K562 (cell line): ENCODE measurements at regions not wholly inside any gene's neighbourhood (a gene's known extent, or its start where the extent isn't known, plus 50 kb on each side); places are given as distances from the start of the nearest gene placed in this dataset.

ENCODE experiments used
- ATAC-seq: fragments of 200-7000 bp; cut with Tn5 transposase; 3 replicates; pipeline ENCODE4 v1.9.1; 2020; ENCODE audit warnings: moderate library complexity
- BruUV-seq: library from RNA; stranded (reverse); fragments of 400-500 nt; replicated peaks from 2 replicates; lab custom pipeline; 2021; lab: Mats Ljungman, UMichigan
- CTCF ChIA-PET: fragments of 300-600 bp; formaldehyde crosslinking; extraction: SDS; loops from one replicate; lab custom pipeline; 2021; ENCODE audit warnings: low intra/inter-chr PET ratio; lab: Yijun Ruan, JAX
- POLR2A ChIA-PET: fragments of 300-600, 350-650 bp; sonication (Branson Sonifier 250); formaldehyde crosslinking; extraction: SDS; loops from one replicate; lab custom pipeline; 2021; ENCODE audit warnings: antibody characterized with exemption, inconsistent platforms; lab: Yijun Ruan, JAX
- DNase-seq, 4 experiments: peaks; one replicate each; pipeline versions ENCODE4 v3.0.0 to v3.0.0-alpha.2; 2011 to 2018; ENCODE audit warnings: low spot score in 3 of 4, mixed read lengths in 3 of 4; ENCODE audit errors: extremely low read depth in 1 of 4
- FAIRE-seq: peaks from 2 replicates; lab custom pipeline; 2011; peaks lifted over from hg19 to GRCh38; lab: Jason Lieb, UNC
- H2AFZ ChIP-seq: 2 replicates; pipeline ENCODE4 v1.6.0; 2011; ENCODE audit warnings: low read depth, low read length, control low read depth, inconsistent platforms
- H3K27ac ChIP-seq: fragments of 200-600 bp; 3 replicates; pipeline ENCODE4 v1.8.0; 2011; ENCODE audit warnings: low read depth, mild to moderate bottlenecking, control low read depth, inconsistent platforms, low read length, moderate library complexity, mixed read lengths; ENCODE audit errors: extremely low read depth
- H3K27me3 ChIP-seq, 2 experiments: fragments of 300-600 bp in 1 of 2; 2 replicates in 1 of 2; 3 replicates in 1 of 2; pipeline versions ENCODE4 v1.6.0 to v1.8.0; 2011; ENCODE audit warnings: inconsistent platforms in 2 of 2, low read length in 2 of 2, mild to moderate bottlenecking in 1 of 2, mixed read lengths in 1 of 2, moderate library complexity in 1 of 2; ENCODE audit not compliant: control insufficient read depth in 2 of 2, insufficient read depth in 2 of 2
- H3K36me3 ChIP-seq: fragments of 300-600 bp; 3 replicates; pipeline ENCODE4 v1.8.0; 2011; ENCODE audit warnings: mild to moderate bottlenecking, low read length, inconsistent platforms; ENCODE audit not compliant: control insufficient read depth, insufficient read depth
- H3K4me1 ChIP-seq, 2 experiments: fragments of 200-600 bp in 1 of 2; replicated peaks in 1 of 2; 2 replicates in 1 of 2; 3 replicates in 1 of 2; pipeline versions ENCODE4 v1.5.1 to v1.8.0; 2011; ENCODE audit warnings: inconsistent platforms in 2 of 2, low read length in 2 of 2, mild to moderate bottlenecking in 1 of 2, mixed read lengths in 1 of 2, moderate library complexity in 1 of 2; ENCODE audit not compliant: control insufficient read depth in 2 of 2, insufficient read depth in 2 of 2
- H3K4me2 ChIP-seq: 2 replicates; pipeline ENCODE4 v1.6.1; 2011; ENCODE audit warnings: low read length, control low read depth, inconsistent platforms, mixed read lengths; ENCODE audit not compliant: insufficient read depth
- H3K4me3 ChIP-seq: fragments of 200-600 bp; sonication (generic), shearing (Covaris generic); 2 replicates; pipeline ENCODE4 v1.5.1; 2016; ENCODE audit warnings: control low read depth, inconsistent platforms
- H3K79me2 ChIP-seq: fragments of 200-600 bp; 3 replicates; pipeline ENCODE4 v1.8.0; 2011; ENCODE audit warnings: low read length, inconsistent platforms; ENCODE audit not compliant: control insufficient read depth, insufficient read depth
- H3K9ac ChIP-seq, 2 experiments: 2 replicates each; pipeline versions ENCODE4 v1.6.0 to v1.6.1; 2011; ENCODE audit warnings: low read depth in 2 of 2, low read length in 2 of 2, control low read depth in 1 of 2, inconsistent platforms in 1 of 2, mild to moderate bottlenecking in 1 of 2, mixed read lengths in 1 of 2; ENCODE audit not compliant: insufficient read depth in 1 of 2
- H3K9me1 ChIP-seq: one replicate; pipeline ENCODE4 v1.6.0; 2011; ENCODE audit warnings: inconsistent platforms, mild to moderate bottlenecking, low read length, moderate library complexity; ENCODE audit not compliant: control insufficient read depth, insufficient read depth
- H3K9me3 ChIP-seq: replicated peaks from 2 replicates; pipeline ENCODE4 v1.5.1; 2011; ENCODE audit warnings: low read depth, low read length, inconsistent platforms; ENCODE audit not compliant: control insufficient read depth, insufficient read depth
- H4K20me1 ChIP-seq: replicated peaks from 2 replicates; pipeline ENCODE4 v1.6.1; 2011; ENCODE audit warnings: low read length, inconsistent platforms, mixed read lengths; ENCODE audit not compliant: control insufficient read depth, insufficient read depth
- ARHGAP35 ChIP-seq: fragments of 450-650 bp; IDR thresholded peaks from 2 replicates; pipeline ENCODE4 v1.6.1; 2018; ENCODE audit not compliant: partially characterized antibody
- ASH1L ChIP-seq: fragments of 450-650 bp; IDR thresholded peaks from 2 replicates; pipeline ENCODE4 v1.6.1; 2018; ENCODE audit warnings: borderline replicate concordance, mild to moderate bottlenecking, low read depth; ENCODE audit not compliant: partially characterized antibody
- DEAF1 ChIP-seq: fragments of 450-650 bp; formaldehyde crosslinking; IDR thresholded peaks from 2 replicates; pipeline ENCODE4 v1.4.0; 2020; ENCODE audit warnings: mild to moderate bottlenecking, moderate library complexity
- GATAD2A ChIP-seq: fragments of 450-650 bp; IDR thresholded peaks from 2 replicates; pipeline ENCODE4 v1.6.1; 2017
- HDAC1 ChIP-seq, 2 experiments: fragments of 450-650 bp; IDR thresholded peaks; 2 replicates each; pipeline ENCODE4 v1.6.1; 2016 to 2017; ENCODE audit warnings: inconsistent platforms in 1 of 2, mild to moderate bottlenecking in 1 of 2, moderate library complexity in 1 of 2
- NBN ChIP-seq: fragments of 450-650 bp; IDR thresholded peaks from 2 replicates; pipeline ENCODE4 v1.6.1; 2016; ENCODE audit warnings: low read depth, mild to moderate bottlenecking
- PTRF ChIP-seq: fragments of 450-650 bp; IDR thresholded peaks from 2 replicates; pipeline ENCODE4 v1.6.1; 2016; ENCODE audit warnings: mild to moderate bottlenecking, missing genetic modification characterization, missing compliant biosample characterization
- RB1 ChIP-seq: fragments of 450-650 bp; IDR thresholded peaks from 2 replicates; pipeline ENCODE4 v1.6.1; 2017; ENCODE audit warnings: low read depth, mild to moderate bottlenecking
- REST ChIP-seq, 2 experiments: fragments of 450-650 bp; formaldehyde crosslinking in 1 of 2; IDR thresholded peaks; 2 replicates each; pipeline versions ENCODE4 v1.4.0 to v1.6.1; 2014 to 2020; ENCODE audit warnings: mild to moderate bottlenecking in 2 of 2, borderline replicate concordance in 1 of 2, low read depth in 1 of 2
- ZKSCAN3 ChIP-seq: fragments of 250-450 bp; sonication (Bioruptor Pico); IDR thresholded peaks from 2 replicates; pipeline ENCODE4 v1.4.0; 2020
- ZNF146 ChIP-seq: IDR thresholded peaks from one replicate; pipeline ENCODE4 v1.6.1; 2018; ENCODE audit warnings: missing compliant biosample characterization; ENCODE audit not compliant: unreplicated experiment
- ZNF57 ChIP-seq: fragments of 450-650 bp; formaldehyde crosslinking; IDR thresholded peaks from 2 replicates; pipeline ENCODE4 v1.4.0; 2020; ENCODE audit warnings: mild to moderate bottlenecking, moderate library complexity
- WGBS: fragments of 100-300 bp; shearing (Covaris generic); methylation state at CpG from one replicate; pipeline ENCODE4 v1.1.6; 2016; ENCODE audit warnings: low coverage, mixed read lengths; ENCODE audit not compliant: insufficient coverage; ENCODE audit errors: missing lambda C conversion rate; 5-methylcytosine and 5-hydroxymethylcytosine counted together
- in situ Hi-C: fragments of 300-500 bp; cut with MboI; formaldehyde crosslinking; loops from 4 replicates; pipeline ENCODE4 v1.15.0; 2018; ENCODE audit warnings: inconsistent platforms, mixed read lengths
- intact Hi-C: fragments of 100-400 bp; cut with micrococcal nuclease; formaldehyde crosslinking; loops from 2 replicates; pipeline ENCODE4 v1.14.2; 2022

GRCh38 chr12:132401982-132402381 lies 72.6 kb upstream of the GALNT9 start:
- in situ Hi-C loops, result no loop called here
- no peak overlapping the region for H3K4me2 ChIP-seq
- BruUV-seq, result no TSS peak
- peaks cover 24 to 84% of the 10 kb centered on the region in 2 experiments; a peak in 4 of 5 replicates for H3K27me3 ChIP-seq
- no peak overlapping the region for H3K4me3 ChIP-seq
- no peaks in the 10 kb centered on the region for H3K9me1 ChIP-seq
- H3K9ac ChIP-seq, result no peak overlapping the region
- intact Hi-C loops, result no loop called here
- no peak overlapping the region for H2AFZ ChIP-seq
- ATAC-seq (no peak), FAIRE-seq (no peak), DNase-seq (no peak)
- H3K36me3 ChIP-seq, result no peaks in the 10 kb centered on the region
- CTCF ChIA-PET, result no interaction called here
- POLR2A ChIA-PET, result no interaction called here
- no peak for TF ChIP-seq DEAF1 (CRISPR knock-in tag)
- TF ChIP-seq ZNF146 (CRISPR knock-in tag), result no peak
- no peak for TF ChIP-seq GATAD2A
- TF ChIP-seq PTRF (tag), result no peak
- no peak for TF ChIP-seq ASH1L
- no peak for TF ChIP-seq HDAC1 (IDR thresholded peaks at IDR 0.05)
- TF ChIP-seq NBN, result no peak
- no peak for TF ChIP-seq RB1
- no peak for TF ChIP-seq ZKSCAN3 (CRISPR knock-in tag)
- TF ChIP-seq ARHGAP35, result no peak
- no peak for TF ChIP-seq ZNF57 (CRISPR knock-in tag)
- TF ChIP-seq REST (IDR thresholded peaks at IDR 0.05; ENCODE audit: borderline replicate concordance), result no peak
- no peak for TF ChIP-seq REST (CRISPR knock-in tag; IDR thresholded peaks at IDR 0.05; ENCODE audit: low read depth)
- no peaks in the 10 kb centered on the region for H3K9me3 ChIP-seq
- H3K4me1 ChIP-seq, result peaks cover 0 to 39% of the 10 kb centered on the region in 2 experiments; a peak in 2 of 5 replicates
- 0% methylated on average over 1 of the region's 1 CpG for WGBS
- no peak overlapping the region for H3K27ac ChIP-seq
- no peaks in the 10 kb centered on the region for H3K79me2 ChIP-seq
- H4K20me1 ChIP-seq, result peaks cover 6% of the 10 kb centered on the region; the same call in 1 of the 2 replicates
